GM21526 (cell line): ENCODE measurements at regions not wholly inside any gene's neighbourhood (a gene's known extent, or its start where the extent isn't known, plus 50 kb on each side); places are given as distances from the start of the nearest gene placed in this dataset.

Experiments
- ATAC-seq: cut with Tn5 transposase; IDR thresholded peaks from one replicate; pipeline ENCODE4 v1.9.1; 2021; ENCODE audit warnings: moderate library complexity; ENCODE audit not compliant: unreplicated experiment, low FRiP score

DNA sequence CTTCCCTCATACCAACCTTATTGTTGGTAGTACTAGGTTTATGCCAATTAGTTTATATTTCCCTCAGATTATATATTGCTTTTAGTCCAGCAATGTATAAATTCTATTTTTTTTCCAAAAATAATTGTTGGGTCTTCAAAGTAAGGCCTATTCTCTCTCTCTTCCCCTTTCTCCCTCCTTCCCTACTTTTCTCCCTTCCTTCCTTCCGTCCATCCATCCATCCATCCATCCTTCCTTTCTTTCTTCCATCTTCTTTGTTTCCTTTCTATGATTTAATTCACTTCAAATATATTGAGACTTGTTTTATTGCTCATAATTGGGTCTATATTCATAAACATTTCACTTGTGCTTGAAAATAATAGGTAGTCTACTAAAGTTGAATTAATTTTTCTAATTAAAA lies 1259.2 kb downstream of the FSCB start:
- no peak for ATAC-seq

DNA sequence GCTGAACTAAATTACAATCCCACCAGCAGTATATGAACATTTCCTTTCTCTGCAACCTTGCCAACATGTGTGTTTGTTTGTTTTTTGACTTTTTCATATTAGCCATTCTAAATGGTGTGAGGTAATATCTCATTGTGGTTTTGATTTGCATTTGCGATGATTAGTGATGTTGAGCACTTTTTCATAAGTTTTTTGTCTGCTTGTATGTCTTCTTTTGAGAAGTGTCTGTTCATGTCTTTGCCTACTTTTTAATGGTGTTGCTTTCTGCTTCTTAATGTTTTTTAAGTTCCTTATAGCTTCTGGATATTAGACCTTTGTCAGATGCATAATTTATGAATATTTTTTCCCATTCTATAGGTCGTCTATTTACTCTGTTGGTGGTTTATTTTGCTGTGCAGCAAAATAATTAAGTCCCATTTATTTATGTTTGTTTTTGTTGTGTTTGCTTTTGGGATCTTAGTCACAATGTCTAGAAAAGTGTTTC lies 1262.9 kb downstream of the FSCB start:
- no peak for ATAC-seq

DNA sequence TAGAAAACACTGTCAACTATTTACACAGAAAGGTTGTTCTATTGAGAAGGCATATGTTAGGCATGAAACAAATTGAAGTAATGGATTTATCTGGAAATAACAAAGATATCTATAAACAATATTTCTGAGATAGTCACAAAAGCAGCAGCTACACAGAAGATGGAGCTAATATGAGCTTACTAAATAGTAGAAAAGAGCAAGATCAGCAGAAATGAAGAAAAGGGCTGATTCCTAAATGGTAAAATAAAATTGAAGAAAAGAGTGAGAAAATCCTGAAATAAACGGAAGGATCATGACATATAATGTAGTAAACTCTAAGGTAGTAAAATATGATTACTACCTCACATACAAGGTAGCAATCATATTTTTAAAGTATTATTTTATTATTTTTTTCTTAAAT lies 1263.9 kb downstream of the FSCB start:
- no peak for ATAC-seq

DNA sequence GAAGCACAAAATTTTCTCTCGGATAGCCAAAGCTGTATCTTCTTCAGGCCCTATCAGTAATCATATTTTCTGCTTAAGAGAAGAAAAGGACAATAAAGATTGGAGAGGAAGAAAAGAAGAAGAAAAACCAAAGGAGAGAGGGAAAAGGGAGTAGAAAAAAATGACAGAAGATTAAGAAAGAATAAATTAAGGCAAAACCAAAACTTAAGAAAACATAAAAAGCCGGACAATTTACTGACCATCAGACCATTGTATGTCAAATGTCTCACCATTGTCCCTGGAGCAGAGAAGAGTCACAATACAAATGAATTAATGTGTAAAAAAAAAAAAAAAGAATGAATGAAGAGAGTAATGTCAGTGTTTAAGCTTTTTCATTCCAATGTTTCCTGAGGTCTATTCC lies 1274.8 kb downstream of the FSCB start:
- no peak for ATAC-seq

DNA sequence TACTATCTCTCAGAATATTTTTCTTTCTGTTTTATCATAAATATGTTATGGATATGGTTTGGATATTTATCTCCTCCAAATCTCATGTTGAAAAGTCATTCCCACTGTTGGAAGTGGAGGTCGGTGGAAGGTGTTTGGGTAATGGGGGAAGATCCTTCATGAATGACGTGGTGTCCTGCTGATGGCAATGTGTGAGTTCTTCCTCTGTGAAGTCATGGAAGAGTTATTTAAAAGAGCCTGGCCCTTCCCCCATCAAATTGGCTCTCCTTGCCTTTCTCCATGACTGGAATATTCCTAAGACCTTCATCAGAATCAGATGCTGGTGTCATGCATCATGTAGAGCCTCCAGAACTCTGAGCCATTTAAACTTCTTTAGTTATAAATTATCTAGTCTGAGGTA lies 1291.6 kb downstream of the FSCB start:
- ATAC-seq = no peak

DNA sequence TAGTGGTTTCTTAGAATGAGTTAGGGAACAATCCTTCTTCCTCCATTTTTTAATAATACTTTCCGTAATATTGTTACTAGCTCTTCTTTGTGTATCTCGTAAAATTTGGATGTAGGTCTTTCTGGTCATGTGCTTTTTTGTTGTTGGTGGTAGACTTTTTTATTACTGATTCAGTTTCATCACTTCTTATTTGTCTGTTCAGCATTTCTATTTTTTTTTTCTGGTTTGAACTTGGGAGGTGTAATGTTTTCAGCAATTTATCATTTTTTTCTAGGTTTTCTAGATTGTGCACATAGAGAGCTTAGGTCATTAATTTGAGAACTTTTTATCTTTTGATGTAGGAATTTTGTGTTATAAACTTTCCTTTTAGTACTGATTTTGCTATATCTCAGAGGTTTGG lies 1299.9 kb downstream of the FSCB start:
- ATAC-seq = no peak

DNA sequence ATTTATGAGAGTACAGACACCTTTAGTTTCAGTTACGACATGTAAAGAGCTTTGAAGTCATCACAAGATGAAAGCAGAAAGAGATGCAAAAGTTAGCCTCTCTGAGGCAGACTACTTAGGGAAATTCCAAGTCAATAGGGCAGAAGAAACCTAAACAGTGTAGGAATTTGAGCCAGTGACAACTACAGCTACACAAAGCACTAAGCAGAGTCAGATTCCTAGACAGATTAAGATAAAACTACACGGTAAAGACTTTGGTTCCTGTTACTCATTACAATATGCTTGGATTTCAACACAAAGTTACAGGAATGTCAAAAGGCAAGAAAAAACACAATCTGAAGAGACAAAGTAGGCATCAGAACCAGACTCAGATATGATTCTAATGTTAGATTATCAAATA lies 1302.3 kb downstream of the FSCB start:
- no peak for ATAC-seq

DNA sequence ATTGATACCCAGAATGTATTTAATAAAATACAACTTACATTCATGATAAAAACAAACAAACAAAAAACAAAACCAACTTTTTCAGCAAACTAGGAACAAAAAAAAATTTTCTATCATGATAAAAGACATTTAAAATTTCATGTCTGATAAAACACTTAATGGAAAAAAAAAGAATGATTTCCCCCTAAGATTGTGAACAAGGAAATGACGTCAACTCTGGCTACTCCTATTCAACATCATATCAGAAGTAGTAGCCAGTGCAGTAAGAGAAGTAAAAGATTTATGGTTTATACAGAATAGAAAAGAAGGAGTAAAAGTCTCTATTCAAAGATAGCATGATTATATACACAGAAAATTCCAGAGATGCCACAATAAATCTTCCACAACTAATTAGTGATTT lies 1306.6 kb downstream of the FSCB start:
- ATAC-seq = no peak

DNA sequence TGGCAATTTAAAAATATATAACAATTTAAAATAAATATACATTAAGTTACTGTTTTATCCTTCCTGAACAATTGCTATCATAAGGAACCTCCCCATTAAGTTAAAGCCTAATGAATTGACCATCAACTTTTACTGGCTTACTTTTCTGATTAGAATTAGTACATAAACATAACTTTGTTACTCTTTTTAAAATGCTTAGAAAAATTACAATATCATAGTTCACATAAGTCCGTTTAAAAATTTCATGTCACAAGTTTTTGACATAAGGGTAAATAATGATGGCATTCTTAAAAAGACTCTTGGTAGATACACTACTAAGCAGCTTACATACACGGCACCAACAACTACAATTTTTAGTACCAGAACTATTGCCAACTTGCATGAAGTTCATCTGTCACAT lies 1308.6 kb downstream of the FSCB start:
- ATAC-seq = no peak

DNA sequence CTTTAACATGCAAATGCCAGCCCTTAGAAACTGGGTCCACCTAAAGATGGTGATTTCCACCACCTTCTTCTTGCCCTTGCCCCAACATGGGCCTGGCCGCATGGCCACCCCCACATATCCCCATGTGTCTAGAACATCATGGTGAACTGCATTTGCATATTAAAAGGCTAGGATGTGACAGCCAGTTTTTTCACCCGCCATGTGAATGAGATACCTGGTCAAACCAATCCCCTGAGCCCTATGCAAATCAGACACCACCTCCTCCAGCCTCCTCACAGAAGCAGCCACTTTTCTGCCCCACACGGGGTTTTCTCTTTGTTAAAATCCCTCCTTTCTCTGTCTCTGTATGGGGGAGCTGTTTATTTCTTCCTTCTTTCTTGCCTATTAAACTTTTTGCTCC lies 1322.5 kb downstream of the FSCB start:
- ATAC-seq = no peak

DNA sequence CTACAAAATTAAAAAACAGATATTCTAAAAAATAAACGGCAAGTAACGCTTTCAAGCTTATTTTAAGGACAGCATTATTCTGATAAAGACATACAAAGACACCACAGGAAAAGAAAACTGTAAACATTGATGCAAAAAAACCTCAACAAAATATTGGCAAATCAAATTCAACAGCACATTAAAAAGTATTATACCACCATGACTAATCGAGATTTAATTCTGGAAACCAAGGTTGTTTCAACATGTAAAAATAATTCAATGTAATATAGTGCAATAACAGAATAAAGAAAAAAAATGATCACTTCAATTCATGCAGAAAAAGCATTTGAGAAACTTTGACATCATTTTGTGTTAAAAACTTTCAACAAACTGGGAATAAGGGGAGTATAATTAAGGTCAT lies 1323.2 kb downstream of the FSCB start:
- no peak for ATAC-seq

DNA sequence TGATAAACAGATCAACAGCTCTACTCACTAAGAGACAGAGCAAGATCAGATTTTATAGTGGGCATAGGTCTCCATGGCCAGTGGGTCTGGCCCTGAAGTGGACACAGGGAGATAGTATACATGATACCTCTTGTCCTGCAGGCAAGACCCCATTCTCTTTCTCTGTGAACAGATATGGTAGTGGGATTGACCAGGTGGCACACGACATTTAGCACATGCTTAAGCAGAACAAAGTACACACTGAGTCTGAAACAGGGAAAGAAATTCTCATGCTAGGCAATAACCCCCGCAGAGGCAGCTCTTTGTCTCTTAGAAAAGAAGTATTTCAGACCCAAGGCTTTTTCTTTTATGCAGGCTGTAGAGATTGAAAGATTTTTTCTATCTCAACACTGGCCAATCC lies 1331.2 kb downstream of the FSCB start:
- ATAC-seq = no peak

DNA sequence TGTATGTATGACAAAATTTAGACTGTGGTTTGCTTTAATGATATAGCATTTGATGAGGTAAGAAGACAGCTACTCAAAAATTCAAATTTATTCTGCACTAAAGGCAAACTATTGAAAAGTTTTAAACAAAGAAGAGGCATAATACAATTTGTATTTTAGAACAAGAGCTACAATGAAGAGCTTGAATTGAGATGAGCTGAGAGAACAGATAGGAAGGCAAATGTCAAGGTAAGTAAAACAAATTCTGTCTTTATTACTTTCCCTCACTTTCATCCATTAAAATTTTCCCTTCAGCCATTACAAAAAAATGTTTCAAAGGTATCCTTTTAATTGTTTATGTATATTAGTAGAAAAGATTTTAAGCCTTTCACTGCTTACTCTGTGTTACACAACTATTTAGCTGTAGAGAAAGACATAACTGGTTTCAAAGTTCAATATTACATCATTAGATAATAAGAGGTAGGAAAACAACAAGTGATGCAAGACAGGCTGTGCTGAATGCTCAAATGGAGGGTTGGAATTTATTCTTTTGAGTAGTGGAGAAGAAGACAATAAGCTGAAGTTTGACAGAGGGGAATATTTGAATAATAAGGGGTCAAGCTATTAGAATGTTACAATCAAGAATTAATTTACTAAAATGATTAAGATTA lies 1334.1 kb downstream of the FSCB start:
- no peak for ATAC-seq

DNA sequence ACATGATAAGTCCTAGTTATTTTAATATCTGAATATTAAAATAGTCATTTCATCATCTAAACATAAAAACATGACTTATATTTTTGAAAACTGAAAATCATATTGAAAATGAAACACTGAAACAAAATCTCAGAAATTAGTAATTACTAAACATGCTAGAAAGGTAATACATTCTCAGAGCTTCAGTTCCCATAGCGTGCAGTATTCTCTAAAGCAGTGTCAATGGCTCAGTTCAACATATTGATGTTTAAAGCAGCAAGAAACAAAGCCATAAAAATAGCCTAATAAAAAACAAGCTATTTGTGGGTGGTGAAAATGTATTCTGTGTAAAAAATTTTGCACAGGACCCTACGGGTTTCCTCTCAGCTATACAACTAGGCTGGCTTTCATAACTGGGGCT lies 1337.4 kb downstream of the FSCB start:
- peak; percentile 89 for ATAC-seq

DNA sequence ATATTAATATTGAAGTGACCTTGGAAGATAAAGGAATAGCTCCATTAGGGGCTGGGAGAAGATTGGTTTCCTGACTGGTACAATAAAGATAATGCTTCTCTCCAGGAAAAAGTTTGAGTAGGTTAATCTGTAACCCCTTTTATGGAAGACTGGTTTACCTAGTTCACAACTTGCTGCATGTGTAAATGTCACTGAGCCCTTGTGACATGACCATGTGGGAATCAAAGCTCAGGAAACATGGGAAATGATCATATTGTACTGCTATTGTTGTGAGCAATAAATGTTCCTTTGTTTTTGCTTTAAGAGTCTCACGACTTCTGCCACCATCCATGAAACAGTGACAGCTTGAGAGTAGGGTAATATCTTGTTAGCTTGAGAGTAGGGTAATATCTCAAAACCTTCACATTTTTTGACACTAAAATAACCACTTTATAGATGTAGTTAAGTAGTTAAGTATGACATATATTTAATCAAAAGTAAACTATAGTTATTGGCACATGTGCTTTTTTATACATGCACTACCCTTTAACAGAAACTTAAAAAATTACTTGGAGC lies 1338.6 kb downstream of the FSCB start:
- ATAC-seq = no peak

DNA sequence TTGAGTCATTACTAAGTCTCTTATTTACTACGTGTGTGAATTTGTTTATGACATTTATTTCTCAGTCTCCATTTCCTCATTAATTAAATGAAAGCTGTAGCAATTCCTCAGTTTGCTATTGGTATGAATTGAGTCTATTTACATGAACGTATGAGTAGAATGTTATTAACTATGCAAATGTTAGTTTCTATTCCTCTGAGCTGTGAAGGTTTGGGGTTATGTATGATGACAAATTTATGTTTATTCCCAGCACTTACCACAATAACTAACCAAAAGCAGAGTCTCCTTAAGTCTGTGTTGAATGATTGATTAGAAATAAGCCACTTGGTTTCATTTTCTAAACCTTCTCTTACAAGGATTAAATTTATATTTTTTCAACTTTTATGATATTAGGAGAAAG lies 1340.9 kb downstream of the FSCB start:
- peak; percentile 55 for ATAC-seq

DNA sequence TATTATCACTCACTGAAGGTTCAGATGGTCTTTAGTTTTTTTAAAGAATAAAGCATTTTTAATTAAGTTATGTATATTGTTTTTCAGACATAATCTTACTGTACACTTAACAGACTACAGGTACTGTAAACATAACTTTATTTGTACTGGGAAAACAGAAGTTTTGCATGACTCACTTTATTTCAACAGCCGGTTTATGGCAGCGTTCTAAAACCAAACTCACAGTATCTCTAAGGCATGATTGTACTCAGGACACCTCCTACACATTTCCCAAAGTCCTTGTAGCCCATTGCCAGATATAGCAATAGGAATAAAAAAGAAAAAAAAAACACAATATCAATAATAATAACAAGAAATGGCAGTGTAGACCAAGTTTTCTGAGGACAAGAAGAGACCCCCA lies 1341.4 kb downstream of the FSCB start:
- no peak for ATAC-seq

DNA sequence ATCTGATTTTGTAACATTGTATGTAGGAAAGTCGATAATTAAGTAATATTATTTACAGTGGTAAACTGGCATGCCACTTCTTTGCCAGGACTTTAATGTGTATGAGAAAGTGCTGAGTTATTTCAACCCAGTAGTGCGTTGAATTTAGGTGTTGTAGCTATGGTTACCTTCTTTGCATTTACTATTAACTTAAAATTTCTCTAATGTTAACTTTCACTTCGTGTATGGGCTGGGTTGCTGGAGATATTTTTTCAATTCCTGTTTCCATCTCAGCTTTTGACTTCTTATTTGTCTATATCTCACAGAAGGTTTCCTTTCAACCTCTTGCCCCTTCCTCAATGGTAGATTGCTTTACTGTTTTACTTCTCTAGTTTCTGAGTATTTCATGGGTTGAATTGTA lies 1345.6 kb downstream of the FSCB start:
- no peak for ATAC-seq

DNA sequence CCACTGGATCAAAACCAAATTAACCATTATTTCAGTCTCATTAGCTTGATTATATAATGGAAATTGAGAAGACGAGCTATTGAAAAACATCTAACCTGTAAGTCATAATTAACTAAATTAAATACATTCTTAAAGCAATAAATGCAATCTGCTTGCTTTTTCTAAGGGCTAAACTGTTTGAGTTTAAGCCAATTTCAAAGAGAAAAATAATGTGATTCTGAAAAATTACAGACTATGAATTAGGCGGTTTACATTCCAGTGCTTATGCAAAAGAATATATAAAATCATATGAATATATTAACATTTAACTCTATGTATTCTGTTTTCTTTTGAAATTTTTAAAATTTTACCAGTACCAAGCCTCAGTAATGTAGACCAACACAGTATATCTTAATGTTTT lies 1349.4 kb downstream of the FSCB start:
- no peak for ATAC-seq

DNA sequence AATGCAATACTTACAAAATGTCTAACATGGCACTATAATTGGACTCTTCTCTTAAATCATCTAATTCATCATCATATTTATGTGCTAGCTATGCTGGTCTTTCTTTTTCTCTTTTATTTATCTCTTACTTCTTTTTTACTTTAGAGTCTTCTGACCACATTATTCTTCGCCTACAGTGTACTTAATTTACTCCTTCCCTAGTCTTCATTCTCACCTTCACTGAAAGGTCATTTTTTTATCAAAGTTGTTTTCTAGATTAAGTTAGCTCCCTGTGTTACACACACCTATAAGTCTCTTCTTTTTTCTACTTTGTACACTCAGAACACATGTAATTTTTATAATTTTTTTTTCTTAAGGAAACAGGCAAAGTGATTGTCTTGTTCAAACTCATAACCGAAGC lies 1351.2 kb downstream of the FSCB start:
- no peak for ATAC-seq

DNA sequence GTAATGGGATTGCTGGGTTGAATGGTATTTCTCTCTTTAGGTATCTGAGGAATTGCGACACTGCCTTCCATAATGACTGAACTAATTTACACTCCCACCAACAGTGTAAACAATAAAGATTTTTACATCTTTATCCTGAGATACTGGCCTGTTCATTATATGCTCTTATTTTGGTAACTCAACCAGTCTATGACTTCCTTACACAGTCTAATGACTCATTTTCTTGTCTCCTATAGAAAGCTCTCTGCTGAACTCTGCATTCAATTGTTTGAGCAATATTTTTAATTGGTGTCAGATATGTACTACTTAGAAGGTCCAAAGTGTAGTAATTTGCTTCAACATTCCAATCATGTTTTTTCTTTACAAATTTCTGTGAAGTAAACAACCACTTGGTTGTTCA lies 1351.8 kb downstream of the FSCB start:
- ATAC-seq = no peak

DNA sequence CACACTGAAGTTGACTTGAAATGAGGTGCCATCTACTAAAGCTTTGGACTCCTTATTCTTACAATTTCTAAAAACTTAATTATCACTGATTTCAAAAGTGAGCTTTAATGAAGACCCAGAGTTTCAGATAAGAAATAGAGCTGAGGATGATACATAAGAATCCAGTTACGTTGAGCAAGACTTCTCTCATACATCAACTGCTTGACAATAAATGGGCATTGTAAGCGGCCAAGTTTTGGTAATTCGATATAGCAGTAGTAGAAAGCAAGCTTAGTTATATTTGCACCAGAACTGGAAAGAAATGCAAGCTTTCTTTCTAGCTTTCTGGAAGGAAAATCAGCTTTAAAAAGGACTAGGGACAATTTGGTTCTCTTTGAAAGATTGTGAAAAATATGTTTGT lies 1359.6 kb downstream of the FSCB start:
- ATAC-seq = no peak

DNA sequence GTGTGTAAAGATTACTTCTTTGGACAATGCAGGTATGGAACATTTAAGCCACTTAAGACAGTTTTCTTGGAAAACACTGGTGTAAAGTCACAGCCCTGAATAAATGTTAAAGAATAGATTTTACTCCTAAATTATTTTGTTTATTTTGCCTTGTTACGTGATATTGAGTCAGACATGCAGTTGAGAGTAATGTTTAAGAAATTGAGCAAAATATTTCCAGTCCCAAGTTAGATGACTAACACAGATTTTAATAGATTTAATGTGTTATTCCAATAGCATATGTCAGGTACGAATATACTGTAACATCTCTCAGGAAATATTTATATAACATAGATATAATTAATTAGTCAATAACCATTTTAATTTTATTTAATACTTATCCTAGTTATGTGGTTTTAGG lies 1361.7 kb downstream of the FSCB start:
- ATAC-seq = no peak
